Tibial artery (tissue), 4 donors: ENCODE measurements at regions not wholly inside any gene's neighbourhood (a gene's known extent, or its start where the extent isn't known, plus 50 kb on each side); places are given as distances from the start of the nearest gene placed in this dataset.
"Not testable (repeated sequence)": the region's sequence is repeated elsewhere in the genome, so short reads cannot be mapped to it uniquely, and the experiment has no call there.

Experiments
- DNase-seq, 2 donors: peaks; one replicate each; pipeline ENCODE4 v3.0.0-alpha.2; 2019
- H3K27ac ChIP-seq, 2 donors: fragments of 200-600 bp; sonication (generic) in 1 of 2; 1 replicate in 1 of 2; 2 replicates in 1 of 2; pipeline ENCODE4 v1.5.1; 2018 to 2019; ENCODE audit warnings: mild to moderate bottlenecking in 1 of 2
- H3K27me3 ChIP-seq, 2 donors: fragments of 200-600 bp; sonication (generic) in 1 of 2; one replicate each; pipeline versions ENCODE4 v1.5.1 to v1.6.0; 2016 to 2019
- H3K36me3 ChIP-seq, 3 donors: fragments of 200-600 bp; sonication (generic) in 2 of 3; one replicate each; pipeline ENCODE4 v1.5.1; 2016 to 2019; ENCODE audit warnings: mild to moderate bottlenecking in 2 of 3
- H3K4me1 ChIP-seq, 4 donors: fragments of 200-600 bp; sonication (generic) in 2 of 4; 1 replicate in 3 of 4; 2 replicates in 1 of 4; pipeline ENCODE4 v1.5.1; 2016 to 2019
- H3K4me3 ChIP-seq, 2 donors: fragments of 200-600 bp; sonication (generic) in 1 of 2; 1 replicate in 1 of 2; 2 replicates in 1 of 2; pipeline ENCODE4 v1.5.1; 2018 to 2019; ENCODE audit warnings: mild to moderate bottlenecking in 2 of 2
- H3K9me3 ChIP-seq, 3 donors: fragments of 200-600 bp; sonication (generic) in 1 of 3; one replicate each; pipeline ENCODE4 v1.5.1; 2016 to 2019
- CTCF ChIP-seq, 2 experiments: fragments of 200-600 bp in 1 of 2; fragments of 450-650 bp in 1 of 2; IDR thresholded peaks; one replicate each; pipeline ENCODE4 v1.5.1; 2017 to 2019; ENCODE audit warnings: antibody characterized with exemption in 2 of 2, mild to moderate bottlenecking in 1 of 2, moderate library complexity in 1 of 2
- intact Hi-C: fragments of 100-400 bp; cut with DNase I; formaldehyde crosslinking; loops from one replicate; pipeline ENCODE4 v1.15.0; 2023; ENCODE audit warnings: low total_unique reads

- Histone ChIP-seq H3K4me3 (no peak overlapping the region), H3K27ac (no peak overlapping the region), H3K9me3 (no peaks in the 10 kb centered on the region), H3K36me3 (no peaks in the 10 kb centered on the region), H3K4me1 (peaks cover 0 to 7% (median 0%) of the 10 kb centered on the region in 4 donors), H3K27me3 (no peaks in the 10 kb centered on the region)
- TF ChIP-seq CTCF (IDR thresholded peaks at IDR 0.05), result no peak
- DNase-seq, result no peak
- intact Hi-C loops, result no loop called here
These were observed 332.4 kb downstream of the SLC7A11 start for GRCh38 chr4:137909529-137910309.

GRCh38 chr4:137905930-137906329 is 336.2 kb downstream of the SLC7A11 start:
- H3K9me3 ChIP-seq, result no peaks in the 10 kb centered on the region
- H3K27me3 ChIP-seq, result no peaks in the 10 kb centered on the region
- H3K4me3 ChIP-seq, result no peak overlapping the region
- H3K36me3 ChIP-seq, result no peaks in the 10 kb centered on the region
- no peak for DNase-seq
- H3K4me1 ChIP-seq, result peaks cover 0 to 7% (median 0%) of the 10 kb centered on the region in 4 donors
- intact Hi-C loops, result no loop called here
- H3K27ac ChIP-seq, result no peak overlapping the region
- TF ChIP-seq CTCF (IDR thresholded peaks at IDR 0.05), result no peak

- Histone ChIP-seq H3K36me3 (no peaks in the 10 kb centered on the region), H3K4me3 (no peak overlapping the region), H3K27me3 (no peaks in the 10 kb centered on the region), H3K4me1 (no peaks in the 10 kb centered on the region), H3K27ac (no peak overlapping the region), H3K9me3 (no peaks in the 10 kb centered on the region)
- intact Hi-C loops, result no loop called here
- TF ChIP-seq CTCF (IDR thresholded peaks at IDR 0.05), result no peak
- no peak for DNase-seq
These were observed 341.0 kb downstream of the SLC7A11 start for GRCh38 chr4:137901114-137901513.

GRCh38 chr4:137896221-137896737 is 345.9 kb downstream of the SLC7A11 start:
- Histone ChIP-seq H3K9me3 (no peaks in the 10 kb centered on the region), H3K4me1 (no peaks in the 10 kb centered on the region), H3K4me3 (no peak overlapping the region), H3K27ac (no peak overlapping the region), H3K36me3 (no peaks in the 10 kb centered on the region), H3K27me3 (no peaks in the 10 kb centered on the region)
- intact Hi-C loops, result no loop called here
- no peak for TF ChIP-seq CTCF (IDR thresholded peaks at IDR 0.05)
- no peak for DNase-seq

GRCh38 chr4:137895515-137895914 is 346.6 kb downstream of the SLC7A11 start:
- H3K4me3 ChIP-seq, DNase-seq, H3K9me3 ChIP-seq, H3K27ac ChIP-seq, intact Hi-C loops, H3K36me3 ChIP-seq, H3K4me1 ChIP-seq, H3K27me3 ChIP-seq: not testable (repeated sequence)

GRCh38 chr4:137892134-137892533 is 350.0 kb downstream of the SLC7A11 start:
- no peaks in the 10 kb centered on the region for H3K4me1 ChIP-seq
- H3K36me3 ChIP-seq, result no peaks in the 10 kb centered on the region
- H3K27ac ChIP-seq, result no peak overlapping the region
- no peak for DNase-seq
- H3K27me3 ChIP-seq, result no peaks in the 10 kb centered on the region
- no peak overlapping the region for H3K4me3 ChIP-seq
- no peaks in the 10 kb centered on the region for H3K9me3 ChIP-seq
- intact Hi-C loops, result no loop called here
- TF ChIP-seq CTCF (IDR thresholded peaks at IDR 0.05), result no peak
